SH-SY5Y (cell line): ENCODE measurements at regions not wholly inside any gene's neighbourhood (a gene's known extent, or its start where the extent isn't known, plus 50 kb on each side); places are given as distances from the start of the nearest gene placed in this dataset.

Experiments used
- GATA2 ChIP-seq: IDR thresholded peaks from 2 replicates; pipeline ENCODE4 v1.6.1; 2011; ENCODE audit warnings: mild to moderate bottlenecking, low read depth, low read length
- GATA3 ChIP-seq: IDR thresholded peaks from 2 replicates; pipeline ENCODE4 v1.6.1; 2011; ENCODE audit warnings: low read depth, mild to moderate bottlenecking, low read length, moderate library complexity

- TF ChIP-seq GATA2 (no peak), GATA3 (no peak)
Observed at GRCh38 chr6:79802657-79803300, 144.6 kb downstream of the ELOVL4 start.
